ENCODE measurements at regions not wholly inside any gene's neighbourhood (a gene's known extent, or its start where the extent isn't known, plus 50 kb on each side); places are given as distances from the start of the nearest gene placed in this dataset.
A peak's percentile ranks its signal among the peaks of the same experiment; 100 is the strongest.

GRCh38 chr3:159172473-159172872 lies 370.6 kb downstream of the MFSD1 start:
- no peak for DNase-seq

- no peak for DNase-seq
Measured at GRCh38 chr3:159174715-159175692, 373.1 kb downstream of the MFSD1 start.

- DNase-seq: no peak
Measured at GRCh38 chr3:159178209-159178897, 376.5 kb downstream of the MFSD1 start.

- DNase-seq: no peak
Measured at GRCh38 chr3:159182961-159183360, 381.1 kb downstream of the MFSD1 start.

GRCh38 chr3:159185443-159186050 lies 383.7 kb downstream of the MFSD1 start:
- no peak for DNase-seq

- no peak for DNase-seq
Measured at GRCh38 chr3:159186581-159186980, 384.7 kb downstream of the MFSD1 start.

GRCh38 chr3:159187232-159187631 lies 385.4 kb downstream of the MFSD1 start:
- DNase-seq: no peak

DNA sequence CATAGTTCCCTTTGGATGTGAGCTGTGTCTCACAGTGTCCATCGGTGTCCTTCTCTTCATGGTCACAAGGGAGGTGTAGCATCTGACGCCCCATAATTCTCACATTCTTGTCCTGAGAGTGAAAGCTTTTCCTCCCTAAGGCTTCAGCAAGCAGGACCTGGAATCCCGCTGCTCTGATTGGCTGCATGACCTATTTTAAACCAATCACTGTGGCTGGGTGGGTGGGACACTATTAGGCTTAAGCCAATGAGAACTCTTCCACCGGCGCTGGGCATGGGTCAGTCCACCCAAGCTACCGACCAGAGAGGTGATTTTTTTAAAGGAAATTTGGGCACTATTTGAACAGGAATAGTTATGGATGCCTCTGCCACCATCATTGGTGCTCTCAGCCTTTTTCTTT lies 385.9 kb downstream of the MFSD1 start:
- no peak for DNase-seq

GRCh38 chr3:159189994-159190669 lies 388.3 kb downstream of the MFSD1 start:
- no peak for DNase-seq

DNA sequence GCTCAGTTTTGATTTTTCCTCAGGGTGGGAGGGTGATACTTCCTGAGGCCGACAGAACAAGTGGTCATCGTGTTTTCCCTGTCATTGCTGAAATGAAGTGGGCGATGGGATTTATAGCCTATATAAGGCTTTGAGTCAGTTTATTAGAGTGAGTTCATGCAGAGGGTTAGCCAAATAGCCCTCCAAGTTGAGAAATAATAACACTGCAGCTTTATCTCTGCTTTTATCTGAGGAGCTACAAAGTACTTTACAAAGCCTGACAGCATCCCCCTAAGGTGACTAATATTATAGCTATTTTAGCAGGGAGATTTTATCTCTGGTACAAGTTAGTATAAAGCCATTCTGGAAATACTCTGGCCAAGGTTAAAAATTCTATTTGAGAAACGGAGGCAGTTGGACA lies 389.6 kb downstream of the MFSD1 start:
- DNase-seq: no peak

- no peak for DNase-seq
Measured at GRCh38 chr3:159196359-159196758, 394.5 kb downstream of the MFSD1 start.

DNA sequence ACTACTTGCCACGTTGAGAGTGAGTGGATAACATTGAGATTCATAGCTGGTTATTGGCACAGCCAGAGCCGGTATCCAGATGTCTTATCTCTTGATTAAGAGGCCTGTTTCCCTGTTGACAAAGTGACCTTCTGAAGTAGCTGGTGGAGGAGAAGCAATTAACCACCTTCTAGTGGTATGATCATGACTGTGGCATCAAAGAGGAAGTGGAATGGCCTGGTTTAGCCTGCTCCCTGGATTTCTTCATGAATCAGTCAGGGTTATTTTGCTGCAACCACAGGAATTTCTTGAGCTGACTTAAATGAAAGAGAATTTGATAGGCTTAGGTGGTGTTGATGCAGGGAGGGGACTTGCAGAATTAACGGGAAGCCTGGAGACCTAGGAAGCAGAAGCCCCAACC lies 398.3 kb downstream of the MFSD1 start:
- no peak for DNase-seq

- no peak for DNase-seq
Measured at GRCh38 chr3:159208050-159208449, 406.2 kb downstream of the MFSD1 start.

DNA sequence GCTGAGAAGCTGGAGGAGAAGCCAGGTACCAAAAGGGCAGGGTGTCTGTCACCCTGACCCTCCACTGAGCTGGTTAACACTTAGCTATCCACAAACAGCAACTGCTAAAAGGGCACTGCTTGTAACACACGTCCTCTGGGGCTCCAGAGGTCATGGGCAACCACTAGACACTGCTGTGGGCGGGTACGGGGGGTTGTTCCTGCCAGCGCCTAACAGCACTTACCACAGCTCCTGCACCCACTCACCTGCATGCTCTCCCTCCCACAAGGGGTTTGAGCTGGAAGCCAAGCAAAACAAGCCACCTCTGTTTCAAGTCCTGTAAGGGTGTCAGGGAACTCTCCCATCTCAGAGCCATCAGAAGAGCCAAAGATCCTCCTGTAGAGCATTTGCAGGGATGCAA lies 407.6 kb downstream of the MFSD1 start:
- DNase-seq: no peak

GRCh38 chr3:159210336-159210735 lies 408.5 kb downstream of the MFSD1 start:
- DNase-seq: no peak

GRCh38 chr3:159216311-159216710 lies 414.5 kb downstream of the MFSD1 start:
- DNase-seq: no peak

- DNase-seq: no peak
Measured at GRCh38 chr3:159219231-159219630, 417.4 kb downstream of the MFSD1 start.

- no peak for DNase-seq
Measured at GRCh38 chr3:159221335-159221734, 419.5 kb downstream of the MFSD1 start.

- DNase-seq: no peak
Measured at GRCh38 chr3:159229116-159229680, 427.3 kb downstream of the MFSD1 start.

DNA sequence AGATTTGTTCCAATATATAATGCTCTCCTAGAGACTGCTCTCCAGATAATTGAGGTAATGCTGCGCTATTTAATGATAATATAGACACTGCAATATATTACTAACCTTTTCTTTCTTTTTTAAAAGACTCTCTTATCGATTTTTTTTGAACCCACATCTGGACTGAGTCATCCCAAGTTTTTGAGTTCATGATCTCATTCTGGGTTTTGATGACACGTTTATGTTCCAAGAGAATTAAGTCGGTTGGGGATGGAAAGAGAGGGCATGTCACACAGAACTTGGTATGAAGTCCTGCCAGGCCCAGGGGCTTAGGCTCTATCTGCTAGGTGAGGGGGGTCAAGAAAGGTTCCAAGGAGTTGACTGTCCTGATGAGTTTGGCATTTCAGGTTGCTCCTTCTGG lies 431.1 kb downstream of the MFSD1 start:
- DNase-seq: no peak

DNA sequence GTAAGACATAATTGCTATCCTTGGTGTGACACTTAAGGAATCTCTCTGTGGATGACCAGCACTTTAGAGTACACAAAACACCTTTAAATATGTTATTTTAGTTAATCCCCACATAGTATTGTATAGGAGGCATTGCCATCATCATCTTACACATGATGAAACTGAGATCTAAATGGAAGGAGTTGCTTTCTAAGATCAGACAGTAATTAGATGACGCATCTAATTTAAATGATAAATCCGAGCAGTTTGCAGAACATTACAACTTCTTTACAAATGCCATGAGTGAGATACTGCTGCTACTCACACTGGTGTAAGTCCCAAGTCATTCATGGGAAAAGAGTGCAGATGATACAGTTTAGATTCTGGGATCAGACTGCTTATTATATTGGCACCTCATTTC lies 431.9 kb downstream of the MFSD1 start:
- DNase-seq: no peak

GRCh38 chr3:159234306-159234705 lies 432.5 kb downstream of the MFSD1 start:
- no peak for DNase-seq

- peak; percentile 73 for DNase-seq
Measured at GRCh38 chr3:159236321-159236720, 434.5 kb downstream of the MFSD1 start.
